Activated T-cell treated with anti-CD3 and anti-CD28 coated beads for 48 hours (primary cell): ENCODE measurements at regions not wholly inside any gene's neighbourhood (a gene's known extent, or its start where the extent isn't known, plus 50 kb on each side); places are given as distances from the start of the nearest gene placed in this dataset.

Source experiments
- DNase-seq: peaks from one replicate; pipeline ENCODE4 v3.0.0-alpha.2; 2020; ENCODE audit warnings: low read depth

DNA sequence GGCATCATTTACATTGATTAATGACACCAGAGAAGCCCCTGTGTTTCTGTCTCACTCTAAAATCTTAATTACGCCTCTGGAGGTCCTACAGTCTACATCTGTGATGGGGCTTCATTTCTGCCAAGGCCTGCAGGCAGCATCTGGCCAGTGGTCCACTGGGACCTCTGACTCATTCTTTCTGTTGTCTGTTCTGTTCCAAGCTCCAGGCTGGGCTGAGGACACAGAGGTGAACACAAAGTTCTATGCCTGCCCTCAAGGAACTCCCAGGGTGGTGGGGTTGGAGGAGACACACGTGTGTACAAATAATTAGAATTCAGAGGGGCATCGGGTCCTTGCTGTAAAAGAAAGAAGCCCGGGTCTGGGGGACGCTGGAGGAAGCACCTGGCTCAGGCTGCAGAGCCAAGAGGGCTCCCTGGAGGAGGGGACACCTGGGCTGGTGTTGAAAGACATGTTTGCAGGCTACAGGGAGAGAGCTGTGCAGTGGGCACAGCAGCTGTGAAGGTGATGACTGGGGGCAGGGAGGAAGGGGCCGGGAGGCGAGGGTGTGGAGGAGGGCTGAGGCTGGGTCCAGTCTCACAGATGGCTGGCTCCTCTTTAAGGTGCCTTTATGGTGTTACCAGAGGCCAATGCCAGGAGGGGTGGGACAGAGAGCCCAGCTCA is 103.3 kb upstream of the PRR23E start:
- no peak for DNase-seq

DNA sequence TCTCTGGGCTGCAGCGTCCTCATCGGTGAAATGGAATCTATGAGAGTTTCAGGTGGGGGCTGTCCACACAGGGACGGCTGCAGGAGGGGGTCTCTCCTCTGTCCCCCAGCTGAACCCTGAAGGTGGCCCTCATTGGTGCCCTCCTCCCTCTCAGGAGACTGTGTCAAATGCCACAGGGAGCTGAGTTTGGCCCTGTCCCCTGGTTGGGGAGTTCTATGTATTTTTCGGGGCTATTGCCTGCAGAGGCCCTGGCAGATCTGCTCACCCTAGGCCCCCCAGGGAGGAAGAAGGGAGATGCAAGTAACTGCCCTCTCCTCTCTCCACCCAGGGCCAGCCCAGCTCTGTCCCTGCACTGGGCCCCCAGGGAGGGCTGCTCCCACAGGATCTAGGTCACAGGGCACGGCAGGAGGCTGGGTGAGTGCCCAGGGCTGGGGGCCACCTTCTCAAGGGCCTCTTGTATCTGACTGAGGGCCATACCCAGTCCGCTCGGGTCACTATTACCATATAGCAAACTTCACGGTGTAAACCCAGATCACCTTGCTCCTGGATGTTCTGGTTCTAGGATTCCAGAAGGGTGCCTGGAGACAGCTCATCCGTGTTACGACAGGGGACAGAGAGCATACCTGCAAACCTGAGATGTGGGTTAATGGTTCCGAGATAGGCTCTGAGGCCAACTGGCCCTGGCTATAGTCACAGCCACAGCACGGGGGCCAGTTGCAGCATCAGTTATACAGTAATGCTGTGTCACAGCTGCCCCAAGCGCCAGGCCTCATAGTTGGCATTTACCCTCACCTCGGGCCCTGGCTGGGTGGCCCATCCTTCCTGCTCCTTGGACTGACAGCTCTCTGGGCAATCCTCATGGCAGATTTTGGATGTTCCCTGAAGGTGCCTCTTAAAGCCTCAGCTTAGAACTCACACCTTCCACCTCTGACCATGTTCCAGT is 102.4 kb upstream of the PRR23E start:
- no peak for DNase-seq

DNA sequence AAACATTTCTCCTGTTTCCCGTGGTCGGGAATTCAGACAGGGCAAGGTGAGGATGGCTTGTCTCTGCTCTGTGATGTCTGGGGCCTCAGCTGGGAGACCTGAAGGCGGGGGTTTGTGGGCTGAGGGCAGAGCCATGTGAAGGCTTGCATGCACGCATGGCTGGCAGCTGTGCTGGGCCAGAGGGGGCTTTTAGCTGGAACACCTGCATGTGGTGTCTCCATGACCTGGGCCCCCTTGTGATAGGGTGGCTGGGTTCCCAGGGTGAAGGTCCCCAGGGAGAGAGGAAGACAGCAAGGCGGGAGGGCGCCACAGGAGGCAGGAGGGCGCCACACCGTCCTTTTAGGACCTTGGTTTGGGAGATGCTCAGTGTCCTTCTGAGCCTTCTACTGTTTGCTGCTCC is 101.6 kb upstream of the PRR23E start:
- no peak for DNase-seq

DNA sequence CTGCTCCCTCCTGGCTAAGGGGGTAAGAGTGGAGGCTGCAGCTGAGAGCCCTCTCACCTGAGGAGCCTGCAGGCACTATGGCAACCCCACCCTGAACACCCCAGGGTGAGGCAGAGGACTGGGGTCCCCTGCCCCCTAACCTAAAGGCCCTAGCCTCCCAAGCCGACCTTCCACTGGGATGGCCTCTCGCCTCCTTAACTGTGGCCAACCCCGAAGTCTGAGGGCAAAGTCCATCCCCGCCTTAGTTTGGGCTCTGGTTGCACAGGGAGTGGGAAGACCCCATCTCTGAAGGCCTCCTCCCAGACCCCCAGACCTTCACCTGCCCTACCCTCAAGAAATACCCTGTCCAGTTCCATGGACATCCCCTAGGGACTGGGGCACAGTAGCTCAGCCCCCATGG is 100.6 kb upstream of the PRR23E start:
- no peak for DNase-seq

DNA sequence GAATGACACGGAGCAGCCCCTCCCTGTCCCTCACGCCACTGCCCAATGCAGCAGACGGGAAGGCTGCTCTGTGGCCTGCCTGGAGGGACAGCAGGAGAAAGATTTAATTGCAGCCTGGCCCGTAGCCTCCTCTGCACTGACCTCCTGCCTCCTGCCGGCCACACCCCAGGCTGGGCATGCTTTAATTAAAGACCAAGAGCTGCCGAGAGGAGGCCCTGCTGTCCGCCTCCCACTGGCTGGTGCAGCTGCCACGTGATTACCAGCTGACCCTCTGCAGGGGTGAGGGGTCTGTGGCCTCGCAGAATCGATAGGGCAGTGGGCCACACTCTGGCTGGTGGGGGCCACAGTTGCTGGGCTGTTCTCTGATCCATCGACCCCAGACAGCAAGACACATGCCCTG is 100.2 kb upstream of the PRR23E start:
- no peak for DNase-seq

DNA sequence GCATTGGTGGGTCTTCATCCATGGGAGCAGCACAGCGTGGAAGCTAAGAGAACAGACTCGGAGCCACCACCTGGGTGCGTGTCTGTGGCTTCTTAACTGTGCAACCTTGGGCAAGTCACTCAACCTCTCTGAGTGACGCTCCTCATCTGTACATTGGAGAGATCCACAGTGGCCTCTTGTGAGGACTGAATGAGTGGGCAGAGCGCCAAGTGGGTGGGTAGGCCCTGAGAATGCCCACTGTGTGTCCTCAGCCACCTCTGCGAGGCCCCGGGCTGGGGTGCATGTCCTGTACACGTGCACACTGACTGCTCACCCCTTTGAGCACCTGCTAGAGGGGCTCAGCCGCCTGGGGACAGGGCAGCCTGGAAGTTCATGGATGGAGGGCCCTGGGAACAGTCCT is 99.6 kb upstream of the PRR23E start:
- no peak for DNase-seq

DNA sequence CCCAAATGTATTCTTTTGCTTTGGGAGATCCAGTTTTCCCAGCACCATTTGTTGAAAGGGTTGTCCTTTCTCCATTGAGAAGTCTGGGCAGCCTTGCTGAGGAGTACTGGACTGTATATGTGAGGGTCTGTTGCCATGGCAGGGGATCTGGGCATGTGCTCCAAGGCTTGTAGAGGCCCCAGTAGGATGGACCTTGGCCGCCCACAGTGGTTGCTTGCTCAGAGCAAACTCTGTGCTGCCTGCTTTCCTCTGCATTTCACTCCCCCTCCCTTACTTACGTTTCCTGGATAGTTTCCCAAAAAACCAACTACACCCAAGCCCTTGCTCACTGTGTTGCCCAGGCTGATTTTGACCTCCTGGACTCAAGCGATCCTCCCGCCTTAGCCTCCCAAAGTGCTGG is 97.2 kb upstream of the PRR23E start:
- DNase-seq, result no peak

DNA sequence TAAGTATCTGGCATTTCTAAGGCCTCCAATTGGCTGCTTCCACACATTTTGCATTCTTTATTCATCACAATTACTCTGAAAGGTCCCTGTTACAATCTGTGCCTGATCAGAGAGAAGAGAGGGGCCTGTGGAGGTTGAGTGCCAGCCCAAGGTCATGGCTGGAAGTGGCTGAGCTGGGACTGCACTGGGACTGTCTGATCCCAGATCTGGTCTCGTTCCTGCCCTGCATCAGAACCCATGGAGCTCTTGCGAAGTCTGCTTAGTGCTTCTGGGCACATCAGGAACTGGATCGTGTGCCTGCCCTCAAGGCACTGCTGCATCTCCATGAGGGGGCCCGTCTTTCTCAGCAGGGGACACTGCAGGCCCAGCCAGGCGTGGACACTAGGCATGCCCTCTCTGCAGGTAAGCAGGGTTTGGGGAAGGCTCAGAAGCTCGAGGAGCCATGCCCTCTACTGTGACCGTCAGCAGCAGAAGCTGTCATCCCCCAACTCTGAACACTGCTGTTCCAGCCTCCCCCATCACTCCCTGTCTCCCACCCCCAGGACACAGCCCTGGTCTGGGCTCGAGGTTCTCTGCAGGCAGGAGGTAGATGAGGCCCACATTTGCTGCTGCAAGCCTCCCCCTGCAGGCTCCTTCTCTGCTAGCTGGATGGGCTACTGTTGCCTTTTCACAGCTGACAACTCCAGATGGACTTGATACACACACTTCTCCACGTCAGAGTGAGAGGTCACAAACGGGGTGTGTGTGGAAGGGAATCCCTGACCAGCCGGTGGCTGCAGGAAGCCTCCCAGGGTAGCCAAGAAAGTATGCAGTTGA is 96.5 kb upstream of the PRR23E start:
- DNase-seq, result no peak

DNA sequence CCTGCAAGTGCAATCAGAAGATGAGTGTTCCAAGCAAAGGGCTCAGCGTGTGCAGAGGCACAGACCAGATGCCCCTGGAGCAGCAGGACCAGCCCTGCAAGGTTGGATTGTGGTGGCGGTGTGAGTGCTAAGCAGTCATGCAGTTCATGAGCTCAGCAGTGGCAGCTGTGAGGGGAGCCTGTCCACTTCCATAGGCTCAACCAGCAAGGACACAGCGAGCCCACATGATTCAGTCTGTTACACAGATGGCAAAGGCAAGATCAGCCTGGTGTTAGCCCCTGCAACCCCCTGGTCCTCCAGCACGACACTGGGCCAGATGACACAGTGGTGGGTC is 95.9 kb upstream of the PRR23E start:
- DNase-seq, result no peak

DNA sequence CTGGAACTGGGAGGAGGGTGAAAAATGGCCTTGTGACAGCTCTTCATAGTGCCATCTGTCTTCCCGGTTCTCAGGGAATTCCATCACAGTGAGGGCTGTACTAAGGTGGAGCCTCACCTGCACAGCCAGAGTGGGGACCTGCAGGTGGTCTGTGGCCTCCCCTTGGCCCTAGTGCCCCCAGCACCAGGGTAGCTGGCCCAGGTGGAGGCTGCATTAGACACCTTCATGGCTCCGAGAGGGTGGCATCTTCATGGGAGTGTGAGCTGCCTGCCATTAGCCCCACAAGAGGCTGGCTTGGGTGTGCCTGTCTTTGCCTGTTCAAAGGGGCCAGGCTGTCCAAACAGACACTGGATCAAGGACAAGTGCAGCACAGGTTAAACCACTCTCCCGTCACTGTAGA is 95.5 kb upstream of the PRR23E start:
- DNase-seq, result no peak

DNA sequence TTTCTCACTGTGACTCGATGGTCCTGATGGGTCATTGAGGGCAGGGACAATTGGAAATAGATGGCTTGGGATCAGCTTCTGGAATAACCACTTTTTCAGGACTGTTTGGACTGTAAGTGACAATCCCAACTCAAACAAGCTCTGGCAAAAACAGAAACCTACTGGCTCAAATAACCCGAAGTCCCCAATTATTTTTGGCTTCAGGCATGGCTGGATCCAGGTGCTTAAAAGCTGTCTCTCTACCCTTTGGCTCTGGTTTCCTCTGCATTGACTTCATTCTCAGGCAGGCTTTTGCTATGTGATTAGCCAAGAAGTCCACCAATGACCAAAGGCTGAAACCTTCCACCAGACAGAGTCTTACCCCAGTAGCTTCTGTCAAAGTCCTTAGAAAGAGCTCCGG is 92.9 kb upstream of the PRR23E start:
- DNase-seq, result no peak

DNA sequence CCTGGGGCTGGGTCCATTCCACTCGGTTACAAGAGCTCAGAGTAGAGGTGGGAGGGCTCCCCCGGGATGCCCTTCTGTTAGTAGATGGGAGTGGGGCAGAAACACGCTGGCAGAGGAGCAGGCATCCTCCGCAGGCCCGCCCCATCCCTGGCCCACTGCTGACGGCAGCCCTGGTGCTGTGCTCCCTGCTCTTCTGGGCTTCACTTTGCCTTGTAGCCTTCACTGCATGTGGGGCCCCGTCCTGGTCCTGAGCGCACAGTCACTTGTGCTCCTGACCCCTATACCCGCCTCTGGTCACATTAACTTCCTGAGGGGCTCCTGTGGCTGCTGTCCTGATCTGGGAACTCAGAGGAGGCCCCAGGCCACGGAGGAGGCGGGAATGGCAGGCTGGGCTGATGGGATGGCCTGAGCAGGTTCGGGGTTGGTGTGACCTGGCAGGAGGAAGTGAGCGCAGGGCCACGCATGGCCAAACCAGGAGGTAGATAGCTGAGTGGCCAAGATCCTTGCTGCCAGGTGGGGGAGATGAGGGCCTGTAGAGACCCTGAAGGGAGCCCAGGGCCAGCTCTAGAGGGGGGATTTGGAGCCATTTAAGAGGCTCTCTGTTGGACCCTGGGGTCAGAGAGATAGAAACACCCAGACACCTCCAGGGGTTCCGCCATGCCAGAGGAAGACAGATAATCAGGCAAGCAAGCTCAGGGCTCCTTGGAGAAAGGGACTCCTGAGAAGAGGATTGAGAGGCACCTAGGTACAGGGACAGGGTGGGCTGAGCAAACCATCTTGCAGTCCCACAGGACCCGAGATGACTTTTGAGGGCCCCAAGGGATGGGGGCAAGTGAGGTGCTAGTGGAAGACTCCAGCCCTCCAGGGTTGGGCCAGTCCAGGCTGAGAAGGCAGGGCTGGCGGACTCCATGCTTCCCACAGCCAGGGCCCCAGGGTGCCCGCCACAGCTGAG is 92.2 kb upstream of the PRR23E start:
- DNase-seq, result no peak

DNA sequence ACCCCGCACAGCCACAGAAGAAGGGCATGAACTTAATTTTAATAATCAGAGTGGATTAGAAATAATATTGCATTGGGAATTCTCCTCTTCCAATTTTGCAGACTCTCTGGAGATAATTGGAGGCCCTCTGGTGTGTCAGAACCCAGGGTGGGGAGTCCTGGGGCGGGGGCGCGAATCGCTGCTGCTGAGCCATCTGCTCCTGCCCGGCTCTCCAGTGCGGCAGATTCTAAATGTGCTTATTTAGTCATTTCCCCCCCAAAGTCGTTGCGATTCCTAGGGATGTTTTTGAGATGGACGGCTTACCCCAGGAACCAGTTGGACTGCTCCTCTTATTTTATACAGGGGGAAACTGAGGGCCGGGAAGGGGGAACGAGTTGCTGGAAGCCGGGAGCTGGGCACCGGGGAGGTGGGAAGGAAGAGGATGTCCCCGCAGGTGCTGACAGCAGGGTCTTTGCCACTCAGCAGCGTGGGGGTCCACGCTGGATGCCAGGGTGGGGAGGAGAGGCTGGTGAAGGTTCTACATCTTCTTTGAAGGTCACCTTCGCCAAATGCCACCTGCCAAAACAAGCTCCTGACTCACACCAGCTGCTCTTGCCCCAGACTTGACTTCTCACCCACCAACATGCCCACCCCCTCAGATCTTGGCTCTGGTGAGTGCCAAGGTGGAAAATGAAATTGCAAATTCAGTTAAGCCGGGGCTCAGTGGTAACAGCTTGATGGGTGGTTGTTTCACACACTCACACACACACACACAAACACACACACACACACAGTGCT is 91.3 kb upstream of the PRR23E start:
- DNase-seq, result no peak

DNA sequence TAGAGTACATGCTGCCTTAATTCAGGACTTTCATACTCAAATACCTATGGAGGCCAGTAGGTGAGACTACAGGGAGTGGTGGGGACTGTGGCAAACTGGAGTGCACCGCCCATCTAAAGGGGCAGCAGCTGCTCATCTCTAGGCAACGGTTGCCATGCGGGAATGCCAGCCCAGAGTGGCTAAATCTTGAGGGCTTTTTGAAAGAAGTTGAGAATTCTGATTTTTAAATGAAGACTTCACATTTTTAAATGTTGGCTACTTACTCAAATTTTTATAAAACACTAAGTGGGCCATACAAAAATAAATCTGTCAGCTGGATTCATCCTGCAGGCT is 90.8 kb upstream of the PRR23E start:
- DNase-seq, result no peak

DNA sequence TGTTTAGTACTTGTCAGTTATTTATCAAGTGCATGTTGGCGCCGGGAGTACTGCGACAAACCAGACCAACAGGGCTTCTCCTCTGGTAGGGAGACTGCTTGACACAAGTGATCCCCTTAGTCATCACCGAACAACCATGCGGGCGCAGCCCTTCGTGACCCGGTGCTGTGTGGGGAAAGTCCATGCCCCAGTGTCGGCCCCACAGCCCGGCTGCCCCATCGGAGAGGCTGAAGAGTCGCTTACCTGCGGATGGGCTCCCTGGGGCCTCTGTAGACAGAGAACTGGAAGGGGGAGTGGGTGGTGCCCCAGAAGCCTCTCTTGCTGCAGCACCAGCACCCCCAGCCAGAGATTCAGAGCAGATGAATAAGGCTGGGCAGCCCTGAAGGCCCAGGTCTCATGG is 90.3 kb upstream of the PRR23E start:
- no peak for DNase-seq

DNA sequence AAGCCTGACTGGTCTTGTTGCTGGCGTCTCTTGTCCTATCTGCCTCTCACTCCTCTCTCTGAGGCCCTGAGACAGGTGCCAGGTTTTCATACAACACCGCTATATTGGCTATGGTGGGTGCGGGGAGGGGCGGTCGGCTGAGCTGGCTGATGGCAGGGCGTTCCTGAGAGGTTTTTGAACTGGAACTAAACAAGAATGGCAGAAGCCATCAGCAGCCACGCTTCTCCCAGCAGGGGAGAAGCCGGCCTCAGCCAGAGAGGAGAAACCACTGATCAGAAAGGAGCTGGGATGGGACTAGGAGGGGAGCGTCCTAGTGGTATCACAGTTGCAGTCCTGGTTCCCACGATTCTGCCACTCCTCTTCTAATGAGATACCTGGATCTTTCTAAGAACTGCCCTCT is 89.9 kb upstream of the PRR23E start:
- DNase-seq, result no peak

DNA sequence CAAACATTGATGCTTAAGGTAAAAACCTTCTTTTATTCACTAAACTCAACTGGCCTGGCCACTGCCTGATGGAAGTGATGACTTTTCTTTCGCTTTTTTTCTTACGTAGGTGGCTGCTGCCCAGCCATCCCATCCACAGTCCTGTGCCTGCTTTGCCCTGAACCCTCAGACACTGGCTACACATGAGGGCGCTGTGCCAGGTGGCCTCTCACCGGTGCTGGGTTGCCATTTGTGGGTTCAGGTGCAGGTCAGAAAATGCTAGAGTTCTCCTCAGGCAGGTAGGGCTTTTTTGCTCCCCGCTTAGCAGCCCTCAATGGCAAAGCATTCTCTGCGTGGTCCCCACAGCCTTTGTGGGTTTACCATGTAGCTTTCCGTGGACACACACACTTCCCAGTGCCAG is 88.3 kb upstream of the PRR23E start:
- no peak for DNase-seq

DNA sequence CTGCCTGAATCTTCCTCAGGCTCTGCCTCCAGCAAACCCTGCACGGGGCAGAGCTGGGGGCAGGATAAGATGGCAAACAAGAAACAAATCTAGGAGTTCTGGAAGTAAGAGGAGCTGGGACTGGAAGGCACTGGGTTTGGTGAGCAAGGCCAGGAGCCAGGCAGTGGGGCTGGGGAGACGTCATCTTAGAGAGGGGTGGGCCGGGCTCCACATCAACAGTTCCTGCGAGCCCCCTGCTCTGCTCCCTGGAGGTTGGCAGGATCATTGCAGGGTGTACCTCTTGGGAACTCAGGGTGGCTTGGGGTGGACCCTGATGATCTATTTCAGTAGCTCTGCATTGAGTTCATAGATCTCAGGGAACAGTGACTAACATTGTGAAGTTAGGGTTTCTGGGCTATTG is 87.3 kb upstream of the PRR23E start:
- DNase-seq, result no peak

DNA sequence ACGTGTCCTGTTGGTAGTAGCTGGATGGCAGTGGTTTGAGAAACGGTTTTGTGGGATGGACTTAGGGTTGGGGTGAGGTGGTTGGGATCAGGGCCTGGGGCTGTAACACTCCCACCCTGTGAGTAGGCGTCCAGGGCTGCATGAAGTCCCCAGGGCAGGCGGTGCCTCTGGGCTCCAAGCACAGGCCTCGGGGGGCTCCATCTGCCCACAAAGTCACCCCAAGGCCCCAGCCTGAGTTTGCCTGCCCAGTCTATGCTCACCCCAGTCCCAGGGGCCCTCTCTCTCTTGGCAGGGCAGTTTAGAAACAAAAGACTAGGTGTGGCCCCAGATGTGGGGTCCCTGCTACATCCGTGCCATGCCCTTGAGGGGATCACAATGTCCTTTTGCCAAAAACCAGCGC is 86.9 kb upstream of the PRR23E start:
- DNase-seq, result no peak

DNA sequence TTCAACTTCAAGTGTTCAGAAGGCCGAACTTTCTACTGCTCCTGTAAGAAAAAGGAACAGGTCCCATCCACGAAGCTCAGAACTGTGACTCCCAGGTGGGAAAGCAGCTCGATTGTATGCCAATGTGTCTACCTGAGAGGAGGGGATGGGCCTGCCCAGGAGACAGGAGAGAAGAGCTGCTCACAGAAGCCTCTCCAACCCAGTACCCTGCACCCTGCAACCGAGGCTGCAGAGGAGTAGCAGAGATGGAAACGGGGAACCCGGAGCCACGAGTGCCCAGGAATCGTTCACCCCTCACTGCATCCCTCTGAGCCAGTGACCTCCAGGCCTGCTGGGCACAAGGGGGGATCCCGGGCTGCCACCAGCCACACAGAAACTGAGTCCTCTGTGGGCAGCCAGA is 86.5 kb upstream of the PRR23E start:
- no peak for DNase-seq

DNA sequence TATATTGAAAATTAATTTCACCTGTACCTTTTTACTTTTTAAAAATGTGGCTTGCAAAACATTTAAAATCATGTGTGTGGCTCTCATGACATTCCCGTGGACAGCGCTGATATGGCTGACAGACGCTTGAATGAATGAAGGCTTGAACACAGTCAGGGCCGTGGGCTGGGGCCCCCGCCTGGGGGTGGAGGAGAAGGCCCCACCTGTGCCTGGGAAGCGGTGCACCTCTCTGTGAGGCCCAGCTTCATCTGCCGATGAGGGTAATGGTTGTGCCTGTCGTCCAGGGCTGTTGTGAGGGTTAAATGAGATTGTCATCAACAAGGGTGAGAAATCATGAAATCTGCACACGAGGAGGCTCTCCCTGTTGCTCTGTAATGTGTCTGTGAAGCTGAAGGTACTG is 85.9 kb upstream of the PRR23E start:
- no peak for DNase-seq
